ENCODE measurements at regions not wholly inside any gene's neighbourhood (a gene's known extent, or its start where the extent isn't known, plus 50 kb on each side); places are given as distances from the start of the nearest gene placed in this dataset.

DNA sequence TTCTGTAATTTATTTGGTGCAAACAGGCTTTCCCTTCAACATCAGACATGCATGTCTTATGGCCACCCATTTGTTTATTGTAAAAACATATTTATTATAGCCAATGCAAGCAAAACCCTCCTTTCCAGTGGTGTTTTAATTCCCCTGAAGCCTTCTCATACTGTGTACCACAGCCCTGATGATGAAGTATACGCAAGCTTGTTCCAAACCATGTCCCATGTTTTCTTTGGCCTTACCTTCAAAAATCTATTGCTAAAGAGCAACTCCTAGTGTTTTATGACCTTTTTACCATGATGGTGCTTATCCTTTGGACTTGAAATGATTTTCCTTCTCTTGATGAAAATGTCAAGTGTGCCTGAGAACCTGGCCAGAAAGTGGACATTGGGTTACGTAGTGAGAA is 85.9 kb upstream of the CCDC91 start:
- FAIRE-seq (peak; percentile 85), DNase-seq (ENCODE audit: insufficient read length, low spot score) (no peak)

- FAIRE-seq (peak; percentile 76), DNase-seq (ENCODE audit: insufficient read length, low spot score) (no peak)
Measured at GRCh38 chr12:28104903-28105864, 85.1 kb upstream of the CCDC91 start.

DNA sequence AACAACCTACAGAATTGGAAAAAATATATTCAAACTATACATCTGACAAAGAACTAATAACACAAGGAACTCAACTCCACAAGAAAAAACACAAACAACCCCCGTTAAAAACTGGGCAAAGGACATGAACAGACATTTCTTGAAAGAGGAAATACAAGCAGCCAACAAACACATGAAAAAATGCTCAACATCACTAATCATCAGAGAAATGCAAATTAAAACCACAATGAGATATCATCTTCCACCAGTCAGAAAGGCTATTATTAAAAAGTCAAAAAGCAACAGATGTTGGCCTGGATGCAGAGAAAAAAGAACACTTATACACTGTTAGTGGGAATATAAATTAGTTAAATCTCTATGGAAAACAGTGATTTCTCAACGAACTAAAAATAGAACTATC is 82.6 kb upstream of the CCDC91 start:
- peak; percentile 31 for FAIRE-seq
- DNase-seq (ENCODE audit: insufficient read length, low spot score): no peak

GRCh38 chr12:28108599-28108998 is 81.7 kb upstream of the CCDC91 start:
- DNase-seq (ENCODE audit: insufficient read length, low spot score) (no peak), FAIRE-seq (peak; percentile 54)

DNA sequence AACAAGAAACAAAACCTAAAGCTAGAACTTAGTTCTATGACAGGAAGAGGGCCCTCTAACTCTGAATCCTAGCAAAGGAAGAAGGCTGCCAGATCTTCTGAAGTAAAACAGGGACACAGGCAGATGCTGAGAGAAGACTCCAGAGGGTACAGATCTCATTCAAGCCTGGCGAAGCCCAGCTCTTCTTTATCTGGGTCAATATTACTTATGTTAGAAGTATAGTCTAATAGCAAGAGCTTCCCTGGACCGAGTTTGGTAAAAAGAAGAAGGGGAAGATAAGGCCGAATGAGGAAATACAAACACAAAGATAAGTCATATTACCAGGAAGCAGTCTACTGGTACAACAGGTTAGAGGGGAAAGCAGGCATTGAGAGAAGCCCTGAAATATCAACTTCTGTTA is 79.9 kb upstream of the CCDC91 start:
- no peak for DNase-seq (ENCODE audit: insufficient read length, low spot score)
- FAIRE-seq: no peak

DNA sequence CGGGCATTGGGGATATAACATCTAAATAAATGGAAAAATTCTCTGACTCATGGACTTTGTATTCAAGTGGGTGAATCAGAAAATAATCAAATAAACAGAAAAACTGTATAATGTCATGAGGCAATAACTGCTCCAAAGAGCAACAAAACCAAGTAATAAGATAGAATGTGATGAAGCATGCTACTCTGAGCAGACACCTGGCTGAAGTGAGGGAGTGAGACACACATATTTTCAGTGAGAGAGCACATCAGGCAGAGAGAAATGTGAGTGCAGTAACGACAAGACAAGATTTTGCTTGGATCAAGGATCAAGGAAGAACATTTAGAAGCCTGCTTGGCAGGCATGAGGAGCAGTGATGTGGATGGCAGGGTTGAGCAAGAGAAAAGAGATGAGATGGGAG is 75.8 kb upstream of the CCDC91 start:
- FAIRE-seq (peak; percentile 93), DNase-seq (ENCODE audit: insufficient read length, low spot score) (peak; percentile 32)

GRCh38 chr12:28121433-28121832 is 68.8 kb upstream of the CCDC91 start:
- no peak for FAIRE-seq
- DNase-seq (ENCODE audit: insufficient read length, low spot score): no peak

DNA sequence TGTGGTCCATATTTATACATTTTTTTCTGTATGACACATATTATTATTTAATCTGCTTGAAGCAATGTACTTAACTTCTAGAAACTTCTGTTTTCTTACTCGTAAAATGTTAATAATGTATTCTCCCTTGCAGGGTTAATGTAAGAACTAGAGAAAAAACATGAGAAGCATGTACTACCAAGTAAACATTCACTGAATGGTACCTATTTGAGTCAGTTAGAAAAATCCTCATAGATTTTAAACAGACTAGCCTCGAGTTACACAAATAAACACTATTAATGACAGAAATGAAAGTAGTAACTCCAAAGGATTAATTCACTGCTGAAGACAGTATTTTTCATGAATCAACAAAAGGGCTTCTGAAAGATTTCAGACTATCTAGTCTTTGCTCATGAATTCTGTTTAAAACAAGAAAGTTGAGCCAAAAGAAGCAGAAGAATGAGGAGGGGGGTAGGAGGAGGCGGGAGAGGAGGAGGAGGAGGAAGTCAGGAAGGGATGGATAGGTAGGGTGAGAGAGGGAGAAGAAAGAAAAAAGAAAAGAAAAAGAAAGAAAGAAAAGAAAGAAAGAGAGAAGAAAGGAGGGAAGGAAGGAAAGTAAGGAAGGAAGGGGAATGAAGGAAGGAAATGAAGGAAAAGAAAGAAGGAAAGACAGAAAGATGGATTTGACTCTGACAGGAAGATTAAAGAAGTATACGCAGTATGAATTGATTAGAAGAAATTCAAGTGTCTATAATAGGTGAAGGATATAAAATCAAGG is 68.2 kb upstream of the CCDC91 start:
- no peak for DNase-seq (ENCODE audit: insufficient read length, low spot score)

GRCh38 chr12:28122756-28123155 is 67.5 kb upstream of the CCDC91 start:
- FAIRE-seq (no peak), DNase-seq (ENCODE audit: insufficient read length, low spot score) (no peak)

More for the DNA sequence above, 68.2 kb upstream of the CCDC91 start:
- no peak for FAIRE-seq

DNA sequence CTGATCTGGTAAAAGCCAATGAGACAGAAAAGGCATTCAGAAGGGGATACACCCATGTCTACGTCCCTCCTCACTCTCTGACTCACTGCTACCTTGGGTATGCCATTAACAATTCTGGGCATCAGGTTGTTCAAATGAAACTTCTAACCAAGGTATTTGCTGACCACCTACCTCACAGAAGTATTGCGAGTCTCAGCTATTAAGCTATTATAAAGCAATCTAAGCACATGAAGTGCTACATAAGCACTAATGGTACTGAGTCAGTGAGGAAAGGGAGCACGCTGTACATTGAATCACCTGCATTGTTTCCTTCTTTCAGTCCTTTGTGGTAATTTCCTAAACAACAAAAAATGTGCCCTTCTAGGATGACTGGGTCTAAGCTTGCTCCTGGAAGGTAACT is 62.8 kb upstream of the CCDC91 start:
- FAIRE-seq (peak; percentile 83), DNase-seq (ENCODE audit: insufficient read length, low spot score) (no peak)

DNA sequence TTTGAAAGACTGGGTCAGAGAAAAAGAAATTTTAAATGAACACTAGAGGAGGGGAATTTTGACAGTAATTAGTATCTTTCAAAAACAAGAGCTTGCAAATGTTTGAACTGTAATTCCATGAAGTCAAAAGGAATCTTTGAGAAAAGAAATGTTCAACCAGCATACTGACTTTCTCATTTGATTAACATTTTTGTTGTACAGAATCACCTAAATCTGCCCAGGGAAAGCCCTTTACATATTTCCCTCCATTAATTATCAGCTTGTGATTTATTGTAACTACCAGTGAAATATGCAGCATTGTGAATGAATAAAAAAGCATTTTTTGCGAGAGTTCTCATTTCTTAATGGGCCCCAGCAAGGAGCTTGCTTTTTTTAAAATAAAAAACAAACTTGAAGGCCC is 61.2 kb upstream of the CCDC91 start:
- FAIRE-seq (no peak), DNase-seq (ENCODE audit: insufficient read length, low spot score) (no peak)

DNA sequence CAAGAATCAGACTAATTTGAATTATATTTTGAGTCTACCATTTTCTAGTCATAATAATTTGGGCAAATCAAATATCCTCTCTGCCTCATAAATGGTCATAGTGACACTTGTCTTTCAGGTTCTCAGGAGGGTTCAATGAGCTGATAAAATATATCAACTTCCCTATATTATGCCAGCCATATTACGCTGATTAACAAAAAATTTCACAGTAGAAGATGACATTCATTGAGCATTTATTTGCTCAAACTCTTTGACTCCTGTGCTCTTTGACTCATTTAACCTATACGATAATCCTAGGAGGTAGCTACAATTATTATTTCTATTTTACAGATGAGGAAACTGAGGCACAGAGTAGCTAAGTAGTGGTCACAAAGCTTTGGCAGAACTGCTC is 60.0 kb upstream of the CCDC91 start:
- FAIRE-seq (no peak), DNase-seq (ENCODE audit: insufficient read length, low spot score) (no peak)

DNA sequence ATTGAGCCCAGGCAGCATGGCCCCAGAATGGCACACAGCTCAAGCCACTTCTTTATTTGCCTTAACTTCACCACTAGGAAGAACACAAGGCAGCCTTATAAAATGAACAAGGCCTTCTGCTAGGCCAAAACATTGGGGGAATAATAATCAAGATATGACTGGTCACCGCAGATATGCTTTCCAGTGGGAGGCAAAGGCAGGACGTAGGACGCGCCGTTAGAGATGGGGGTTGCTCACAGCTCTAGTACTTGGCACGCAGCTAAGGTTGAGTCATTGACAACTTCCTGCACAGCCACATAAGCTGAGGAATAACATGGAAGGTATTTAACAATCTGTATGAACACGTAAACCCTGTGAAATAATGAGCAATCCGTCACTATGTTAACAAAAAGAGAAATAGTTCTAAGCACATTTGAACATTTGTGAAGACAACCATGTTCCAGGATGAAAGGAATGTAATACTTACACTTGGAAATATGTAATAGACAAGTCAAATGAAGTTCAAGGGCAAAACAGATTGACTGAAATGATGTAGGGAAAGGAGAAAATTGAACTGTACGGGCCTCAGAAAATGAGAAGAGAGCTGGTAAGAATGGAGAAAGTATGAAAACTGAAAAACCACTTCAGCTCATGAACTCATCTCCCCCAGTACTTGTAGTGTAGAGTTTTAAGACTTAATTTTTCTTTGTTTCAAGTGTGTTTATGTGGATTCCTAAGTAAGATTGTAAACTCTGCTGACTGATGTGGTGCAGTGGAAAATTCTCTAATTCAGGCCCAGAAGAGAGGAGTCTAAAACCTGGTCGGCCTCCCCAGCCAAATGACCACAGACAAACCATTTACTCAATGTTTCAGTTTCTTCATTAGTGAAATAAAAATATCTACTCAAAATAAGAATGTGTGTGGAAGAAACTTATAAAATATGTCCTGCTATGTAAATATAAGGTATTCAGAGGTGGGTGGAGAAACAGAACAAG is 59.3 kb upstream of the CCDC91 start:
- DNase-seq (ENCODE audit: insufficient read length, low spot score) (peak; percentile 81), FAIRE-seq (peak; percentile 100)

GRCh38 chr12:28132398-28132797 is 57.9 kb upstream of the CCDC91 start:
- DNase-seq (ENCODE audit: insufficient read length, low spot score) (no peak), FAIRE-seq (no peak)

GRCh38 chr12:28135801-28136439 is 54.3 kb upstream of the CCDC91 start:
- FAIRE-seq (no peak), DNase-seq (ENCODE audit: insufficient read length, low spot score) (no peak)

- DNase-seq (ENCODE audit: insufficient read length, low spot score): no peak
- FAIRE-seq: no peak
Measured at GRCh38 chr12:28137414-28137813, 52.8 kb upstream of the CCDC91 start.

DNA sequence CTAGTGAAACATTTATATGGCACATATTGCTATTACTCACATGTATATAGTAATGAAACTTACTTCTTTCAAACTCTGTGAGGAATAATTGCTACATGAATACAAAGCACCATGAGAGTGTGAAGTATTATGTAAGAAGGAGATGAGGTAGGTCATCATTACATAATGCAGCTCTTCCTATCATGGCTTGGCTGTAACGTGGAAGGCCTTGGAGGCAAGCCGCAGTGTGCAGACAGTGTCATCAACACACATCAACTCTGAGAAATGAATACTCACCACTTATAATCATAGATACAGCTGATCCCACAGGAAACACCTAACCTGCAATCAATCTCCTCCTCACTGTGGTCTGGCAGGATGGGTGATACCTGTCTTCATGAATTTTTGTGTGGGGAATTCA is 49.9 kb upstream of the CCDC91 start:
- FAIRE-seq (peak; percentile 80), DNase-seq (ENCODE audit: insufficient read length, low spot score) (no peak)

All from HTR-8/SVneo (cell line).